Smooth muscle cell (in vitro differentiated cells): ENCODE measurements at regions not wholly inside any gene's neighbourhood (a gene's known extent, or its start where the extent isn't known, plus 50 kb on each side); places are given as distances from the start of the nearest gene placed in this dataset.

Experiments
- DNase-seq: peaks from one replicate; lab custom pipeline; 2025; ENCODE audit not compliant: unreplicated experiment; lab: John Stamatoyannopoulos, UW
- H2AFZ ChIP-seq: fragments of 200-600 bp; sonication (generic); 2 replicates; pipeline ENCODE4 v1.6.0; 2016; ENCODE audit warnings: antibody characterized with exemption, low read depth, mild to moderate bottlenecking
- H3F3A ChIP-seq: fragments of 200-600 bp; sonication (generic); 2 replicates; pipeline ENCODE4 v1.6.0; 2017; ENCODE audit warnings: antibody characterized with exemption, low read depth
- H3K27ac ChIP-seq: fragments of 200-600 bp; sonication (generic); 2 replicates; pipeline ENCODE4 v1.5.1; 2016; ENCODE audit warnings: low read depth, mild to moderate bottlenecking
- H3K27me3 ChIP-seq: fragments of 200-600 bp; sonication (generic); 2 replicates; pipeline ENCODE4 v1.6.1; 2016; ENCODE audit warnings: low read depth, mild to moderate bottlenecking
- H3K36me3 ChIP-seq: fragments of 200-600 bp; sonication (generic); 2 replicates; pipeline ENCODE4 v1.5.1; 2016; ENCODE audit warnings: low read depth
- H3K4me1 ChIP-seq: fragments of 200-600 bp; sonication (generic); 2 replicates; pipeline ENCODE4 v1.5.1; 2016; ENCODE audit warnings: low read depth
- H3K4me2 ChIP-seq: fragments of 200-600 bp; sonication (generic); 2 replicates; pipeline ENCODE4 v1.6.0; 2016; ENCODE audit warnings: mild to moderate bottlenecking
- H3K4me3 ChIP-seq: fragments of 200-600 bp; sonication (generic); 2 replicates; pipeline ENCODE4 v1.5.1; 2016; ENCODE audit warnings: mild to moderate bottlenecking
- H3K79me2 ChIP-seq: fragments of 200-600 bp; sonication (generic); 2 replicates; pipeline ENCODE4 v1.6.0; 2016; ENCODE audit warnings: low read depth, mild to moderate bottlenecking
- H3K9ac ChIP-seq: fragments of 200-600 bp; sonication (generic); 2 replicates; pipeline ENCODE4 v1.6.0; 2016; ENCODE audit warnings: low read depth
- H3K9me3 ChIP-seq: fragments of 200-600 bp; sonication (generic); replicated peaks from 2 replicates; pipeline ENCODE4 v1.5.1; 2016; ENCODE audit warnings: low read depth
- H4K20me1 ChIP-seq: fragments of 200-600 bp; sonication (generic); 2 replicates; pipeline ENCODE4 v1.6.0; 2016; ENCODE audit warnings: low read depth
- CTCF ChIP-seq: fragments of 200-600 bp; sonication (generic); IDR thresholded peaks from 2 replicates; pipeline ENCODE4 v1.5.1; 2017; ENCODE audit warnings: borderline replicate concordance, mild to moderate bottlenecking, antibody characterized with exemption; ENCODE audit not compliant: insufficient read depth, poor library complexity, severe bottlenecking
- WGBS: methylation state at CpG from one replicate; pipeline ENCODE4 v1.1.7; 2016; ENCODE audit warnings: low lambda C conversion rate; 5-methylcytosine and 5-hydroxymethylcytosine counted together

GRCh38 chr6:37100745-37101144 lies 69.2 kb upstream of the PIM1 start:
- Histone ChIP-seq H3K9ac (no peak overlapping the region), H3K4me2 (no peak overlapping the region), H2AFZ (no peak overlapping the region), H3F3A (peaks cover 21% of the 10 kb centered on the region), H3K27me3 (no peaks in the 10 kb centered on the region), H3K4me1 (peaks cover 17% of the 10 kb centered on the region), H3K79me2 (no peaks in the 10 kb centered on the region), H3K9me3 (no peaks in the 10 kb centered on the region), H3K4me3 (no peak overlapping the region), H4K20me1 (no peaks in the 10 kb centered on the region), H3K36me3 (no peaks in the 10 kb centered on the region), H3K27ac (no peak overlapping the region)
- WGBS, result 97% methylated on average over 6 of the region's 6 CpGs
- TF ChIP-seq CTCF, result no peak
- DNase-seq, result no peak

GRCh38 chr6:37101991-37102298 lies 68.0 kb upstream of the PIM1 start:
- H3K27ac ChIP-seq, result peak overlapping the region; percentile 91
- H3K4me2 ChIP-seq, result peak overlapping the region; percentile 84
- H3K36me3 ChIP-seq, result no peaks in the 10 kb centered on the region
- H3K4me1 ChIP-seq, result peaks cover 17% of the 10 kb centered on the region
- peak overlapping the region; percentile 5 for H2AFZ ChIP-seq
- no peak for TF ChIP-seq CTCF
- 49% methylated on average over 5 of the region's 5 CpGs for WGBS
- peaks cover 21% of the 10 kb centered on the region for H3F3A ChIP-seq
- H3K9me3 ChIP-seq, result no peaks in the 10 kb centered on the region
- H3K27me3 ChIP-seq, result no peaks in the 10 kb centered on the region
- no peaks in the 10 kb centered on the region for H3K79me2 ChIP-seq
- H3K4me3 ChIP-seq, result peak overlapping the region; percentile 43
- H3K9ac ChIP-seq, result peak overlapping the region; percentile 91
- DNase-seq, result no peak
- H4K20me1 ChIP-seq, result no peaks in the 10 kb centered on the region

GRCh38 chr6:37102299-37103168 lies 67.4 kb upstream of the PIM1 start:
- H2AFZ ChIP-seq, result peak overlapping the region; percentile 5
- peak; percentile 83 for DNase-seq
- under 1% methylated on average over 36 of the region's 36 CpGs for WGBS

More at GRCh38 chr6:37102299-37103168, 67.4 kb upstream of the PIM1 start:
- Histone ChIP-seq H3K4me3 (peak overlapping the region; percentile 43), H3K4me2 (peak overlapping the region; percentile 84), H3K4me1 (peaks cover 17% of the 10 kb centered on the region), H4K20me1 (no peaks in the 10 kb centered on the region), H3K9ac (peak overlapping the region; percentile 91), H3F3A (peaks cover 21% of the 10 kb centered on the region), H3K79me2 (no peaks in the 10 kb centered on the region), H3K27me3 (no peaks in the 10 kb centered on the region), H3K9me3 (no peaks in the 10 kb centered on the region), H3K27ac (peak overlapping the region; percentile 91), H3K36me3 (no peaks in the 10 kb centered on the region)
- TF ChIP-seq CTCF, result no peak
